ENCODE measurements at regions not wholly inside any gene's neighbourhood (a gene's known extent, or its start where the extent isn't known, plus 50 kb on each side); places are given as distances from the start of the nearest gene placed in this dataset.

- TF ChIP-seq CTCF (IDR thresholded peaks at IDR 0.05; ENCODE audit: insufficient read depth, low read depth, low read length): no peak
- no peak for DNase-seq (ENCODE audit: low read depth)
- H3K4me3 ChIP-seq (ENCODE audit: low read depth, low read length): no peak overlapping the region
Measured at GRCh38 chr12:62103748-62104147, 156.5 kb upstream of the USP15 start.

- no peak for TF ChIP-seq CTCF (IDR thresholded peaks at IDR 0.05; ENCODE audit: insufficient read depth, low read depth, low read length)
- no peak for DNase-seq (ENCODE audit: low read depth)
- no peak overlapping the region for H3K4me3 ChIP-seq (ENCODE audit: low read depth, low read length)
Measured at GRCh38 chr12:62106547-62107185, 153.5 kb upstream of the USP15 start.

GRCh38 chr12:62113366-62114011, 146.7 kb upstream of the USP15 start:
- no peak overlapping the region for H3K4me3 ChIP-seq (ENCODE audit: low read depth, low read length)
- DNase-seq (ENCODE audit: low read depth): no peak
- TF ChIP-seq CTCF (IDR thresholded peaks at IDR 0.05; ENCODE audit: insufficient read depth, low read depth, low read length): no peak

GRCh38 chr12:62116986-62117385, 143.2 kb upstream of the USP15 start:
- no peak overlapping the region for H3K4me3 ChIP-seq (ENCODE audit: low read depth, low read length)
- DNase-seq (ENCODE audit: low read depth): no peak
- no peak for TF ChIP-seq CTCF (IDR thresholded peaks at IDR 0.05; ENCODE audit: insufficient read depth, low read depth, low read length)

- DNase-seq (ENCODE audit: low read depth): peak; percentile 47
- H3K4me3 ChIP-seq (ENCODE audit: low read depth, low read length): no peak overlapping the region
- peak; percentile 78 for TF ChIP-seq CTCF (IDR thresholded peaks at IDR 0.05; ENCODE audit: insufficient read depth, low read depth, low read length)
Measured at GRCh38 chr12:62123721-62124203, 136.4 kb upstream of the USP15 start.

GRCh38 chr12:62127516-62127915, 132.7 kb upstream of the USP15 start:
- no peak overlapping the region for H3K4me3 ChIP-seq (ENCODE audit: low read depth, low read length)
- no peak for TF ChIP-seq CTCF (IDR thresholded peaks at IDR 0.05; ENCODE audit: insufficient read depth, low read depth, low read length)
- no peak for DNase-seq (ENCODE audit: low read depth)
